Stomach (tissue), 8 donors: ENCODE measurements at regions not wholly inside any gene's neighbourhood (a gene's known extent, or its start where the extent isn't known, plus 50 kb on each side); places are given as distances from the start of the nearest gene placed in this dataset.

Source experiments
- DNase-seq, 2 donors: peaks; one replicate each; pipeline versions ENCODE4 v3.0.0 to v3.0.0-alpha.2; 2013 to 2019
- H3K27ac ChIP-seq, 5 donors: fragments of 200-600 bp in 4 of 5; sonication (generic) in 4 of 5; one replicate each; pipeline ENCODE4 v1.5.1; 2013 to 2019; ENCODE audit warnings: mild to moderate bottlenecking in 1 of 5, moderate library complexity in 1 of 5
- H3K27me3 ChIP-seq, 3 donors: fragments of 200-600 bp; sonication (generic); one replicate each; pipeline ENCODE4 v1.5.1; 2017 to 2019; ENCODE audit warnings: mixed run types in 1 of 3
- H3K36me3 ChIP-seq, 4 donors: fragments of 200-600 bp; sonication (generic); 1 replicate in 3 of 4; 2 replicates in 1 of 4; pipeline ENCODE4 v1.5.1; 2016 to 2019
- H3K4me1 ChIP-seq, 4 donors: fragments of 200-600 bp; sonication (generic); one replicate each; pipeline ENCODE4 v1.5.1; 2016 to 2019
- H3K4me3 ChIP-seq, 4 donors: fragments of 200-600 bp; sonication (generic) in 3 of 4; one replicate each; pipeline ENCODE4 v1.5.1; 2016 to 2019; ENCODE audit warnings: mild to moderate bottlenecking in 1 of 4
- H3K9me3 ChIP-seq, 4 donors: fragments of 200-600 bp; sonication (generic); one replicate each; pipeline ENCODE4 v1.5.1; 2016 to 2019
- CTCF ChIP-seq, 7 experiments: fragments of 450-650 bp in 4 of 7; fragments of 200-600 bp in 3 of 7; sonication (generic) in 3 of 7; IDR thresholded peaks; one replicate each; pipeline ENCODE4 v1.5.1; 2016 to 2019; ENCODE audit warnings: antibody characterized with exemption in 7 of 7, control low read depth in 2 of 7, mild to moderate bottlenecking in 1 of 7
- EP300 ChIP-seq: sonication (generic); formaldehyde crosslinking; IDR thresholded peaks from one replicate; pipeline ENCODE4 v1.6.1; 2017; ENCODE audit warnings: antibody characterized with exemption
- POLR2A ChIP-seq, 4 donors: fragments of 450-650 bp; IDR thresholded peaks; one replicate each; pipeline ENCODE4 v1.6.1; 2016; ENCODE audit warnings: antibody characterized with exemption in 4 of 4, control low read depth in 2 of 4, mild to moderate bottlenecking in 1 of 4, moderate library complexity in 1 of 4
- POLR2AphosphoS5 ChIP-seq, 3 donors: sonication (generic); formaldehyde crosslinking; IDR thresholded peaks; one replicate each; pipeline ENCODE4 v1.6.1; 2016; ENCODE audit warnings: antibody characterized with exemption in 3 of 3
- WGBS, 5 donors: extraction: QIAGEN DNeasy Blood & Tissue Kit in 3 of 5; methylation state at CpG; one replicate each; pipeline versions ENCODE4 v1.1.5 to v1.1.7; 2013 to 2018; 5-methylcytosine and 5-hydroxymethylcytosine counted together
- intact Hi-C: fragments of 100-400 bp; cut with DNase I; formaldehyde crosslinking; loops from one replicate; pipeline ENCODE4 v1.15.1; 2023; ENCODE audit warnings: low total_unique reads
- donor health status: healthy with polysubstance abuse.
- donor health status: Bipolar disorder and iron deficiency.
- donor health status: healthy.

- Histone ChIP-seq H3K27ac (no peak overlapping the region), H3K36me3 (no peaks in the 10 kb centered on the region), H3K4me1 (no peaks in the 10 kb centered on the region), H3K9me3 (no peaks in the 10 kb centered on the region), H3K27me3 (no peaks in the 10 kb centered on the region), H3K4me3 (no peak overlapping the region)
- no peak for DNase-seq
- 40 to 81% (median 76%) methylated on average over 1 of the region's 1 CpG for WGBS, 5 donors
- intact Hi-C loops: no loop called here
- no peak for TF ChIP-seq CTCF (IDR thresholded peaks at IDR 0.05)
- no peak for TF ChIP-seq POLR2A (IDR thresholded peaks at IDR 0.05)
- TF ChIP-seq EP300: no peak
- no peak for TF ChIP-seq POLR2AphosphoS5 (IDR thresholded peaks at IDR 0.05)
Observed at GRCh38 chr7:42736931-42737330, 174.9 kb downstream of the C7orf25 start.

- TF ChIP-seq POLR2A (IDR thresholded peaks at IDR 0.05): no peak
- TF ChIP-seq EP300: no peak
- TF ChIP-seq POLR2AphosphoS5 (IDR thresholded peaks at IDR 0.05): no peak
- TF ChIP-seq CTCF (IDR thresholded peaks at IDR 0.05): no peak
Observed at GRCh38 chr7:42735081-42735480, 176.8 kb downstream of the C7orf25 start.

GRCh38 chr7:42734568-42734967 is 177.3 kb downstream of the C7orf25 start:
- DNase-seq: no peak
- TF ChIP-seq POLR2A (IDR thresholded peaks at IDR 0.05) (no peak), POLR2AphosphoS5 (IDR thresholded peaks at IDR 0.05) (no peak), EP300 (no peak), CTCF (IDR thresholded peaks at IDR 0.05) (no peak)
- no peak overlapping the region for H3K27ac ChIP-seq
- WGBS, 5 donors: 48 to 54% (median 51%) methylated on average over 2 of the region's 2 CpGs
- H3K27me3 ChIP-seq: no peaks in the 10 kb centered on the region
- H3K36me3 ChIP-seq: no peaks in the 10 kb centered on the region
- intact Hi-C loops: no loop called here
- H3K4me3 ChIP-seq: no peak overlapping the region
- H3K4me1 ChIP-seq: no peaks in the 10 kb centered on the region
- no peaks in the 10 kb centered on the region for H3K9me3 ChIP-seq

More at GRCh38 chr7:42735081-42735480, 176.8 kb downstream of the C7orf25 start:
- no peak overlapping the region for H3K27ac ChIP-seq
- WGBS, 5 donors: 51 to 80% (median 73%) methylated on average over 2 of the region's 2 CpGs
- H3K27me3 ChIP-seq: no peaks in the 10 kb centered on the region
- no peak overlapping the region for H3K4me3 ChIP-seq
- H3K9me3 ChIP-seq: no peaks in the 10 kb centered on the region
- H3K4me1 ChIP-seq: no peaks in the 10 kb centered on the region
- intact Hi-C loops: no loop called here
- DNase-seq: no peak
- no peaks in the 10 kb centered on the region for H3K36me3 ChIP-seq

GRCh38 chr7:42733040-42733439 is 178.8 kb downstream of the C7orf25 start:
- Histone ChIP-seq H3K27ac (no peak overlapping the region), H3K27me3 (no peaks in the 10 kb centered on the region), H3K4me1 (no peaks in the 10 kb centered on the region), H3K36me3 (no peaks in the 10 kb centered on the region), H3K4me3 (no peak overlapping the region), H3K9me3 (no peaks in the 10 kb centered on the region)
- TF ChIP-seq EP300 (no peak), POLR2A (IDR thresholded peaks at IDR 0.05) (no peak), CTCF (IDR thresholded peaks at IDR 0.05) (no peak), POLR2AphosphoS5 (IDR thresholded peaks at IDR 0.05) (no peak)
- WGBS, 5 donors: 64 to 74% (median 70%) methylated on average over 5 of the region's 5 CpGs
- intact Hi-C loops: no loop called here
- no peak for DNase-seq
